Left lung (tissue), 4 donors: ENCODE measurements at regions not wholly inside any gene's neighbourhood (a gene's known extent, or its start where the extent isn't known, plus 50 kb on each side); places are given as distances from the start of the nearest gene placed in this dataset.
"Not testable (repeated sequence)": the region's sequence is repeated elsewhere in the genome, so short reads cannot be mapped to it uniquely, and the experiment has no call there.

ENCODE experiments used
- ATAC-seq: fragments of 200-7000 bp; cut with Tn5 transposase; one replicate; pipeline ENCODE4 v1.9.1; 2020; ENCODE audit warnings: moderate library complexity
- DNase-seq, 4 donors: peaks; one replicate each; pipeline ENCODE4 v3.0.0-alpha.2; 2013 to 2020
- H3K27ac ChIP-seq, 2 donors: fragments of 200-600 bp; sonication (generic) in 1 of 2; one replicate each; pipeline versions ENCODE4 v1.5.0 to v1.8.0; 2020 to 2021
- H3K27me3 ChIP-seq, 2 donors: fragments of 200-600 bp; sonication (generic) in 1 of 2; one replicate each; pipeline versions ENCODE4 v1.5.0 to v1.8.0; 2020 to 2021
- H3K36me3 ChIP-seq, 2 donors: fragments of 200-600 bp; sonication (generic) in 1 of 2; one replicate each; pipeline versions ENCODE4 v1.5.0 to v1.8.0; 2020 to 2021
- H3K4me1 ChIP-seq, 2 donors: fragments of 200-600 bp; one replicate each; pipeline ENCODE4 v1.8.0; 2021
- H3K4me3 ChIP-seq, 2 donors: fragments of 200-600 bp; sonication (generic) in 1 of 2; one replicate each; pipeline versions ENCODE4 v1.5.0 to v1.8.0; 2020 to 2021; ENCODE audit warnings: mild to moderate bottlenecking in 1 of 2
- H3K9me3 ChIP-seq, 2 donors: fragments of 200-600 bp; sonication (generic) in 1 of 2; one replicate each; pipeline versions ENCODE4 v1.5.0 to v1.8.0; 2020 to 2021
- intact Hi-C, 2 donors: fragments of 100-400 bp; cut with DNase I; formaldehyde crosslinking; loops; one replicate each; pipeline versions ENCODE4 v1.11.2 to v1.14.2; 2022
- TF ChIP-seq, protein P1 (sequence below), 2 donors: fragments of 200-600 bp; sonication (generic) in 1 of 2; IDR thresholded peaks; one replicate each; pipeline versions ENCODE4 v1.5.0 to v1.8.0; 2021; ENCODE audit warnings: antibody characterized with exemption in 2 of 2
- donor health status: DM: no; HTN: yes; CAD: no.
- donor health status: DM: no; HTN: no; CAD: no.

- Histone ChIP-seq H3K27me3 (no peaks in the 10 kb centered on the region), H3K27ac (no peak overlapping the region), H3K9me3 (no peaks in the 10 kb centered on the region), H3K36me3 (no peaks in the 10 kb centered on the region), H3K4me3 (no peak overlapping the region), H3K4me1 (peaks cover 0 to 7% of the 10 kb centered on the region in 2 donors)
- intact Hi-C loops = no loop called here
- DNase-seq (no peak), ATAC-seq (no peak)
- TF ChIP-seq, protein P1, sequence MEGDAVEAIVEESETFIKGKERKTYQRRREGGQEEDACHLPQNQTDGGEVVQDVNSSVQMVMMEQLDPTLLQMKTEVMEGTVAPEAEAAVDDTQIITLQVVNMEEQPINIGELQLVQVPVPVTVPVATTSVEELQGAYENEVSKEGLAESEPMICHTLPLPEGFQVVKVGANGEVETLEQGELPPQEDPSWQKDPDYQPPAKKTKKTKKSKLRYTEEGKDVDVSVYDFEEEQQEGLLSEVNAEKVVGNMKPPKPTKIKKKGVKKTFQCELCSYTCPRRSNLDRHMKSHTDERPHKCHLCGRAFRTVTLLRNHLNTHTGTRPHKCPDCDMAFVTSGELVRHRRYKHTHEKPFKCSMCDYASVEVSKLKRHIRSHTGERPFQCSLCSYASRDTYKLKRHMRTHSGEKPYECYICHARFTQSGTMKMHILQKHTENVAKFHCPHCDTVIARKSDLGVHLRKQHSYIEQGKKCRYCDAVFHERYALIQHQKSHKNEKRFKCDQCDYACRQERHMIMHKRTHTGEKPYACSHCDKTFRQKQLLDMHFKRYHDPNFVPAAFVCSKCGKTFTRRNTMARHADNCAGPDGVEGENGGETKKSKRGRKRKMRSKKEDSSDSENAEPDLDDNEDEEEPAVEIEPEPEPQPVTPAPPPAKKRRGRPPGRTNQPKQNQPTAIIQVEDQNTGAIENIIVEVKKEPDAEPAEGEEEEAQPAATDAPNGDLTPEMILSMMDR (IDR thresholded peaks at IDR 0.05) = no peak
Measured at GRCh38 chr21:35521852-35522505, 472.9 kb upstream of the RUNX1 start.

DNA sequence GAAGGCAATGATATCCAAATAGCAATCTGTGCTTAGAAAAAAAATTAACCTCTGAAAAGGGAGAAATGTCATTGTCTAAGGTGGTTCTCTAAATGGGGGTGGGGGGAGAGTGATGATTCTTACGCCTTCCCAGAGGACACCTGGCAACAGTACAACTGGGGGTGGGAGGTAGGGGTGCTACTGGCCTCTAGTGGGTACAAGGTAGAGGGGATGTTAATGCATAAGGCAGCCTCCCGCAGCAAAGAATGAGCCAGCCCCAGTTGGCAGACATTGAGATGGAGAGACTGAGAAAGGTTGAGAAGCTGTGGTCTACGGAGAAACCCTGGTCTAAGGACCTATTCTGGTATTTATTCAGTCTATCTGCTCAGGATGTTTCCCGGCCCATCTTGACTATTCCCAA lies 472.2 kb upstream of the RUNX1 start:
- Histone ChIP-seq H3K4me3 (no peak overlapping the region), H3K9me3 (no peaks in the 10 kb centered on the region), H3K4me1 (peaks cover 0 to 7% of the 10 kb centered on the region in 2 donors), H3K27me3 (no peaks in the 10 kb centered on the region), H3K36me3 (no peaks in the 10 kb centered on the region), H3K27ac (no peak overlapping the region)
- ATAC-seq (no peak), DNase-seq (no peak)
- TF ChIP-seq, protein P1 (IDR thresholded peaks at IDR 0.05) = no peak
- intact Hi-C loops = no loop called here

GRCh38 chr21:35520856-35521255 lies 471.8 kb upstream of the RUNX1 start:
- Histone ChIP-seq H3K27me3 (no peaks in the 10 kb centered on the region), H3K4me3 (no peak overlapping the region), H3K4me1 (peaks cover 0 to 7% of the 10 kb centered on the region in 2 donors), H3K27ac (no peak overlapping the region), H3K36me3 (no peaks in the 10 kb centered on the region), H3K9me3 (no peaks in the 10 kb centered on the region)
- TF ChIP-seq, protein P1 (IDR thresholded peaks at IDR 0.05) = no peak
- no peak for DNase-seq
- ATAC-seq = no peak
- intact Hi-C loops = no loop called here

DNA sequence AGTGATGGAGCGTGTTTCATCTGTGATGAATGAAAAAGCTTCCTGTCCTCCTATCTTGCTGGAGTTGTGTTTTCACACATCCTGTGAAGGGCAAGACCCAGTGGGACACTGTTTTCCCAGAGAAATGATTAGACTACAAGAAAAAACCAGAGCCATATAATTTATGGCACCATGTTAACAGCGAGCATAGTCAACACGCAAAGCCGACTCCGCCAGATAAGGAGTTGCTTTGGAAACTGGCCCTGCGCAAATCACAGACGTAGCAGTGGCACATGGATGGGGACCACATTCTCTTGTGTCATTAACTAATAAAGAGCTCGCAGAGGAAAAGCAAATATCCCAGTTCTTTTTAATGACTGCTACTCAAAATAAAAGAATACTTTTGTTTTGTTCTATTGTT lies 471.2 kb upstream of the RUNX1 start:
- TF ChIP-seq, protein P1 (IDR thresholded peaks at IDR 0.05) = no peak
- intact Hi-C loops = no loop called here
- Histone ChIP-seq H3K4me1 (peaks cover 0 to 4% of the 10 kb centered on the region in 2 donors), H3K27me3 (no peaks in the 10 kb centered on the region), H3K27ac (no peak overlapping the region), H3K36me3 (no peaks in the 10 kb centered on the region), H3K9me3 (no peaks in the 10 kb centered on the region), H3K4me3 (no peak overlapping the region)
- ATAC-seq (no peak), DNase-seq (no peak)

DNA sequence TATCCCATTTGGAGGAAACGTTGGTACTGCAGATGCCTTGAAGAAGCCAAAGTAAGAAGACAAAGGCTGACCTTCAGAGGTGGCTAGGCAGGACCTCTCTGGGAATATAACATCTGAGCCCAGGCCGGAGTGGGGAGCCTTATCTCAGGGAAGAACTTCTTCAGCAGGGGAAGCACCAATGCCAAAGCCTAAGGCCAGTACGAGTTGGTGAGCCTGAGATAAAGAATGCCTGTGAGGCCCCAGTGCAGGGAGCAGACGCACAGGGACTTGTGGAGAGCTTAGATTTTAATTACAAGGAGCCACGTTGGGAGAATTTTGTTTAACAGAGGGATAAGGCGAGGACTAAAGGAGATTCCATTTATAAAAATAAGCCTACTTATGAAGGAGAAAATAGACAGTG lies 468.8 kb upstream of the RUNX1 start:
- TF ChIP-seq, protein P1 (IDR thresholded peaks at IDR 0.05) = no peak
- Histone ChIP-seq H3K27me3 (no peaks in the 10 kb centered on the region), H3K27ac (no peak overlapping the region), H3K9me3 (no peaks in the 10 kb centered on the region), H3K4me1 (no peaks in the 10 kb centered on the region), H3K4me3 (no peak overlapping the region), H3K36me3 (no peaks in the 10 kb centered on the region)
- ATAC-seq (no peak), DNase-seq (no peak)
- intact Hi-C loops = no loop called here

GRCh38 chr21:35516292-35516691 lies 467.2 kb upstream of the RUNX1 start:
- DNase-seq, intact Hi-C loops, H3K27me3 ChIP-seq, H3K4me3 ChIP-seq, H3K36me3 ChIP-seq, ATAC-seq, H3K4me1 ChIP-seq, H3K9me3 ChIP-seq, H3K27ac ChIP-seq: not testable (repeated sequence)
